Endothelial cell of umbilical vein (primary cell): ENCODE measurements at regions not wholly inside any gene's neighbourhood (a gene's known extent, or its start where the extent isn't known, plus 50 kb on each side); places are given as distances from the start of the nearest gene placed in this dataset.

Source experiments
- BruUV-seq: library from RNA; stranded (reverse); fragments of 400-500 nt; replicated peaks from 2 replicates; lab custom pipeline; 2021; lab: Mats Ljungman, UMichigan
- CTCF ChIA-PET: fragments of 300-600, 350-600 bp; sonication (Branson Sonifier 250); formaldehyde crosslinking; loops from one replicate; lab custom pipeline; 2021; ENCODE audit warnings: antibody characterized with exemption, inconsistent platforms; lab: Charles Lee
- POLR2A ChIA-PET: fragments of 300-600, 350-600 bp; sonication (Branson Sonifier 250); formaldehyde crosslinking; loops from one replicate; lab custom pipeline; 2021; ENCODE audit warnings: antibody characterized with exemption, inconsistent platforms; lab: Charles Lee
- DNase-seq: peaks from one replicate; pipeline ENCODE4 v3.0.0-alpha.2; 2011; ENCODE audit warnings: low read depth, low spot score
- FAIRE-seq: peaks from 2 replicates; lab custom pipeline; 2011; peaks lifted over from hg19 to GRCh38; lab: Jason Lieb, UNC
- H2AFZ ChIP-seq: 2 replicates; pipeline ENCODE4 v1.6.0; 2012; ENCODE audit warnings: low read depth, low read length, control low read depth, inconsistent platforms
- H3K27ac ChIP-seq: 2 replicates; pipeline ENCODE4 v1.5.1; 2011; ENCODE audit warnings: low read depth, mild to moderate bottlenecking, control low read depth, low read length, moderate library complexity; ENCODE audit not compliant: insufficient read depth
- H3K27me3 ChIP-seq, 2 experiments: 2 replicates each; pipeline versions ENCODE4 v1.6.0 to v1.6.1; 2011; ENCODE audit warnings: low read length in 2 of 2, mixed read lengths in 1 of 2; ENCODE audit not compliant: control insufficient read depth in 2 of 2, insufficient read depth in 2 of 2
- H3K36me3 ChIP-seq, 2 experiments: 2 replicates in 1 of 2; 3 replicates in 1 of 2; pipeline ENCODE4 v1.5.1; 2011; ENCODE audit warnings: low read length in 2 of 2, mild to moderate bottlenecking in 1 of 2, moderate library complexity in 1 of 2; ENCODE audit not compliant: control insufficient read depth in 2 of 2, insufficient read depth in 2 of 2; ENCODE audit errors: extremely low read depth in 1 of 2
- H3K4me1 ChIP-seq: 3 replicates; pipeline ENCODE4 v1.5.1; 2011; ENCODE audit warnings: mild to moderate bottlenecking, low read length; ENCODE audit not compliant: control insufficient read depth, insufficient read depth; ENCODE audit errors: extremely low read depth
- H3K4me2 ChIP-seq: 2 replicates; pipeline ENCODE4 v1.6.1; 2011; ENCODE audit warnings: low read length, control low read depth, mixed read lengths; ENCODE audit not compliant: insufficient read depth
- H3K4me3 ChIP-seq, 3 experiments: fragments of 200-600 bp in 1 of 3; sonication (generic), shearing (Covaris generic) in 1 of 3; replicated peaks in 1 of 3; 2 replicates each; pipeline ENCODE4 v1.5.1; 2011 to 2016; ENCODE audit warnings: control low read depth in 3 of 3, low read length in 3 of 3, mild to moderate bottlenecking in 2 of 3, inconsistent platforms in 1 of 3, low read depth in 1 of 3, moderate library complexity in 1 of 3; ENCODE audit not compliant: insufficient read depth in 1 of 3
- H3K79me2 ChIP-seq: 2 replicates; pipeline ENCODE4 v1.6.0; 2012; ENCODE audit warnings: low read length, inconsistent platforms; ENCODE audit not compliant: control insufficient read depth, insufficient read depth
- H3K9ac ChIP-seq: replicated peaks from 2 replicates; pipeline ENCODE3; 2011; ENCODE audit warnings: low read length, control low read depth; ENCODE audit not compliant: insufficient read depth; ENCODE audit errors: extremely low read depth
- H3K9me1 ChIP-seq: replicated peaks from 3 replicates; pipeline ENCODE4 v1.6.0; 2011; ENCODE audit warnings: mild to moderate bottlenecking, low read length; ENCODE audit not compliant: control insufficient read depth, insufficient read depth; ENCODE audit errors: extremely low read depth
- H3K9me3 ChIP-seq: replicated peaks from 2 replicates; pipeline ENCODE4 v1.5.1; 2012; ENCODE audit warnings: low read length, inconsistent platforms; ENCODE audit not compliant: control insufficient read depth, insufficient read depth
- H4K20me1 ChIP-seq: replicated peaks from 2 replicates; pipeline ENCODE3; 2011; ENCODE audit warnings: mild to moderate bottlenecking, low read length; ENCODE audit not compliant: control insufficient read depth, insufficient read depth; ENCODE audit errors: extremely low read depth
- EZH2 ChIP-seq: IDR thresholded peaks from 2 replicates; pipeline ENCODE4 v1.6.1; 2012; ENCODE audit warnings: borderline replicate concordance, low read depth, mild to moderate bottlenecking, moderate library complexity, low read length, inconsistent platforms; ENCODE audit not compliant: severe bottlenecking
- FOS ChIP-seq: IDR thresholded peaks from 2 replicates; pipeline ENCODE4 v1.6.1; 2011; ENCODE audit warnings: mild to moderate bottlenecking, low read length, moderate library complexity, borderline replicate concordance; ENCODE audit not compliant: insufficient read depth
- GATA2 ChIP-seq: IDR thresholded peaks from 2 replicates; pipeline ENCODE4 v1.7.0; 2011; ENCODE audit warnings: low read depth, mild to moderate bottlenecking, moderate library complexity, mixed read lengths, low read length; ENCODE audit not compliant: insufficient read length, insufficient read depth
- JUN ChIP-seq: IDR thresholded peaks from 2 replicates; pipeline ENCODE4 v1.6.1; 2011; ENCODE audit warnings: borderline replicate concordance, low read depth; ENCODE audit not compliant: insufficient read length, insufficient read depth
- MYC ChIP-seq: IDR thresholded peaks from one replicate; pipeline ENCODE4 v1.6.1; 2011; ENCODE audit warnings: mild to moderate bottlenecking, low read depth, low read length
- POLR2A ChIP-seq: IDR thresholded peaks from 2 replicates; pipeline ENCODE4 v1.6.1; 2012; ENCODE audit warnings: low read depth, mild to moderate bottlenecking, control low read depth, low read length
- POLR2AphosphoS5 ChIP-seq: IDR thresholded peaks from 2 replicates; pipeline ENCODE4 v1.6.1; 2012; ENCODE audit warnings: low read depth, mild to moderate bottlenecking, control low read depth, low read length, moderate library complexity; ENCODE audit not compliant: insufficient read depth
- dilution Hi-C: fragments of 300-500 bp; cut with MboI; formaldehyde crosslinking; loops from one replicate; pipeline ENCODE4 v1.15.0; 2019; ENCODE audit warnings: low sequenced_read_pairs; ENCODE audit not compliant: extremely low pct_ligation_motif_present
- intact Hi-C: fragments of 100-400 bp; cut with micrococcal nuclease; formaldehyde crosslinking; loops from one replicate; pipeline ENCODE4 v1.10.0; 2022
- TF ChIP-seq, protein P1 (sequence below): IDR thresholded peaks from 2 replicates; pipeline ENCODE4 v1.6.1; 2011; ENCODE audit not compliant: insufficient read depth, insufficient read length
- TF ChIP-seq, protein P2 (sequence below), 2 donors: IDR thresholded peaks; 1 replicate in 1 of 2; 2 replicates in 1 of 2; pipeline ENCODE4 v1.5.1; 2011; ENCODE audit warnings: low read length in 2 of 2, mild to moderate bottlenecking in 2 of 2, moderate library complexity in 2 of 2, control low read depth in 1 of 2, inconsistent platforms in 1 of 2, low read depth in 1 of 2; ENCODE audit not compliant: insufficient read depth in 1 of 2; ENCODE audit errors: extremely low read depth in 1 of 2

DNA sequence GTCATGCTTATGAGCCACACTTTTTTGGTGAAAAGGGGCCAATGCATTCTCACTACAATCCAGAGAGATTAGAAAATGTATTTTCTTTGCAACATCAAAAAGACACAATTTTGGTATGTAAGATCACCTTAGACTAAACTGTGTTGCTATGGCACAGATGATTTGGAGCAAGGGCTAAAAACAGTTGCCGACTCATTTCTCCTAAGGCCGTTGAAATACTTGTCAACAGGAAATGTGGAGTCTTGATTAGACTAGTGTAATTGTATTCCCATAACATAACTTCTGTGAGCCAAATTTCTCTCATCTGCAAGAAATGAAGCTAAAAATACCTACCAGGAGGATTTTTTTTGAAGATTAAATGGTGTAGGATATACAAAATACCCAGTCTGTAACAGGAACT, 2547.7 kb downstream of the ARAP2 start:
- ChIA-PET CTCF (no interaction called here), POLR2A (no interaction called here)
- Histone ChIP-seq H3K4me3 (no peak overlapping the region), H3K4me2 (no peak overlapping the region), H3K9ac (no peak overlapping the region), H3K27me3 (no peaks in the 10 kb centered on the region), H3K79me2 (no peaks in the 10 kb centered on the region), H3K9me3 (no peaks in the 10 kb centered on the region), H2AFZ (no peak overlapping the region), H3K27ac (no peak overlapping the region), H4K20me1 (no peaks in the 10 kb centered on the region), H3K4me1 (no peaks in the 10 kb centered on the region), H3K9me1 (no peaks in the 10 kb centered on the region), H3K36me3 (no peaks in the 10 kb centered on the region)
- FAIRE-seq (peak; percentile 42), DNase-seq (peak; percentile 4)
- intact Hi-C loops (no loop called here), dilution Hi-C loops (no loop called here)
- no TSS peak for BruUV-seq
- TF ChIP-seq POLR2A = no peak
- TF ChIP-seq GATA2 = no peak
- no peak for TF ChIP-seq POLR2AphosphoS5
- TF ChIP-seq, protein P1, sequence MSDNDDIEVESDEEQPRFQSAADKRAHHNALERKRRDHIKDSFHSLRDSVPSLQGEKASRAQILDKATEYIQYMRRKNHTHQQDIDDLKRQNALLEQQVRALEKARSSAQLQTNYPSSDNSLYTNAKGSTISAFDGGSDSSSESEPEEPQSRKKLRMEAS = no peak
- TF ChIP-seq FOS = no peak
- TF ChIP-seq JUN = no peak
- TF ChIP-seq, protein P2, sequence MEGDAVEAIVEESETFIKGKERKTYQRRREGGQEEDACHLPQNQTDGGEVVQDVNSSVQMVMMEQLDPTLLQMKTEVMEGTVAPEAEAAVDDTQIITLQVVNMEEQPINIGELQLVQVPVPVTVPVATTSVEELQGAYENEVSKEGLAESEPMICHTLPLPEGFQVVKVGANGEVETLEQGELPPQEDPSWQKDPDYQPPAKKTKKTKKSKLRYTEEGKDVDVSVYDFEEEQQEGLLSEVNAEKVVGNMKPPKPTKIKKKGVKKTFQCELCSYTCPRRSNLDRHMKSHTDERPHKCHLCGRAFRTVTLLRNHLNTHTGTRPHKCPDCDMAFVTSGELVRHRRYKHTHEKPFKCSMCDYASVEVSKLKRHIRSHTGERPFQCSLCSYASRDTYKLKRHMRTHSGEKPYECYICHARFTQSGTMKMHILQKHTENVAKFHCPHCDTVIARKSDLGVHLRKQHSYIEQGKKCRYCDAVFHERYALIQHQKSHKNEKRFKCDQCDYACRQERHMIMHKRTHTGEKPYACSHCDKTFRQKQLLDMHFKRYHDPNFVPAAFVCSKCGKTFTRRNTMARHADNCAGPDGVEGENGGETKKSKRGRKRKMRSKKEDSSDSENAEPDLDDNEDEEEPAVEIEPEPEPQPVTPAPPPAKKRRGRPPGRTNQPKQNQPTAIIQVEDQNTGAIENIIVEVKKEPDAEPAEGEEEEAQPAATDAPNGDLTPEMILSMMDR (IDR thresholded peaks at IDR 0.05; ENCODE audit: extremely low read depth in 1 of 2, insufficient read depth in 1 of 2, low read depth in 1 of 2, low read length in 2 of 2) = no peak
- TF ChIP-seq EZH2 = no peak
- no peak for TF ChIP-seq MYC
